ENCODE measurements at regions not wholly inside any gene's neighbourhood (a gene's known extent, or its start where the extent isn't known, plus 50 kb on each side); places are given as distances from the start of the nearest gene placed in this dataset.

- in situ Hi-C loops (cut with HindIII; ENCODE audit: low sequenced_read_pairs) = no loop called here
Measured at GRCh38 chr10:117905404-117905803, 141.3 kb downstream of the RAB11FIP2 start.

- in situ Hi-C loops (cut with HindIII; ENCODE audit: low sequenced_read_pairs) = no loop called here
Measured at GRCh38 chr10:117911684-117912083, 135.1 kb downstream of the RAB11FIP2 start.

- in situ Hi-C loops (cut with HindIII; ENCODE audit: low sequenced_read_pairs) = no loop called here
Measured at GRCh38 chr10:117914334-117914733, 132.4 kb downstream of the RAB11FIP2 start.

GRCh38 chr10:117920956-117921355 lies 125.8 kb downstream of the RAB11FIP2 start:
- in situ Hi-C loops (cut with HindIII; ENCODE audit: low sequenced_read_pairs) = no loop called here

GRCh38 chr10:117921421-117921820 lies 125.3 kb downstream of the RAB11FIP2 start:
- in situ Hi-C loops (cut with HindIII; ENCODE audit: low sequenced_read_pairs) = no loop called here

GRCh38 chr10:117924820-117925219 lies 121.9 kb downstream of the RAB11FIP2 start:
- in situ Hi-C loops (cut with HindIII; ENCODE audit: low sequenced_read_pairs) = no loop called here

- in situ Hi-C loops (cut with HindIII; ENCODE audit: low sequenced_read_pairs) = no loop called here
Measured at GRCh38 chr10:117925369-117925768, 121.4 kb downstream of the RAB11FIP2 start.

GRCh38 chr10:117926491-117926890 lies 120.2 kb downstream of the RAB11FIP2 start:
- in situ Hi-C loops (cut with HindIII; ENCODE audit: low sequenced_read_pairs) = no loop called here

GRCh38 chr10:117927332-117927731 lies 119.4 kb downstream of the RAB11FIP2 start:
- in situ Hi-C loops (cut with HindIII; ENCODE audit: low sequenced_read_pairs) = no loop called here

GRCh38 chr10:117927871-117928270 lies 118.9 kb downstream of the RAB11FIP2 start:
- in situ Hi-C loops (cut with HindIII; ENCODE audit: low sequenced_read_pairs) = no loop called here

GRCh38 chr10:117928281-117928680 lies 118.5 kb downstream of the RAB11FIP2 start:
- in situ Hi-C loops (cut with HindIII; ENCODE audit: low sequenced_read_pairs) = no loop called here

GRCh38 chr10:117928741-117929140 lies 118.0 kb downstream of the RAB11FIP2 start:
- in situ Hi-C loops (cut with HindIII; ENCODE audit: low sequenced_read_pairs) = no loop called here

- in situ Hi-C loops (cut with HindIII; ENCODE audit: low sequenced_read_pairs) = no loop called here
Measured at GRCh38 chr10:117929327-117930067, 117.2 kb downstream of the RAB11FIP2 start.

GRCh38 chr10:117931078-117931477 lies 115.7 kb downstream of the RAB11FIP2 start:
- in situ Hi-C loops (cut with HindIII; ENCODE audit: low sequenced_read_pairs) = no loop called here

GRCh38 chr10:117933036-117933435 lies 113.7 kb downstream of the RAB11FIP2 start:
- in situ Hi-C loops (cut with HindIII; ENCODE audit: low sequenced_read_pairs) = no loop called here

- in situ Hi-C loops (cut with HindIII; ENCODE audit: low sequenced_read_pairs) = no loop called here
Measured at GRCh38 chr10:117934477-117934876, 112.3 kb downstream of the RAB11FIP2 start.

GRCh38 chr10:117936141-117936540 lies 110.6 kb downstream of the RAB11FIP2 start:
- in situ Hi-C loops (cut with HindIII; ENCODE audit: low sequenced_read_pairs) = no loop called here

- in situ Hi-C loops (cut with HindIII; ENCODE audit: low sequenced_read_pairs) = no loop called here
Measured at GRCh38 chr10:117936566-117936965, 110.2 kb downstream of the RAB11FIP2 start.

GRCh38 chr10:117936976-117937375 lies 109.8 kb downstream of the RAB11FIP2 start:
- in situ Hi-C loops (cut with HindIII; ENCODE audit: low sequenced_read_pairs) = no loop called here

GRCh38 chr10:117938104-117938503 lies 108.6 kb downstream of the RAB11FIP2 start:
- in situ Hi-C loops (cut with HindIII; ENCODE audit: low sequenced_read_pairs) = no loop called here

- in situ Hi-C loops (cut with HindIII; ENCODE audit: low sequenced_read_pairs) = no loop called here
Measured at GRCh38 chr10:117942226-117942625, 104.5 kb downstream of the RAB11FIP2 start.

GRCh38 chr10:117944676-117945447 lies 101.9 kb downstream of the RAB11FIP2 start:
- in situ Hi-C loops (cut with HindIII; ENCODE audit: low sequenced_read_pairs) = no loop called here

Data from DLD1 (cell line).